Activated CD8-positive, alpha-beta memory T cell treated with anti-CD3 and anti-CD28 coated beads, Interleukin-2, amount 50 U/mL, for 4 hours (primary cell): ENCODE measurements at regions not wholly inside any gene's neighbourhood (a gene's known extent, or its start where the extent isn't known, plus 50 kb on each side); places are given as distances from the start of the nearest gene placed in this dataset.

Source experiments
- DNase-seq: peaks from one replicate; pipeline ENCODE4 v3.0.0-alpha.2; 2020

DNA sequence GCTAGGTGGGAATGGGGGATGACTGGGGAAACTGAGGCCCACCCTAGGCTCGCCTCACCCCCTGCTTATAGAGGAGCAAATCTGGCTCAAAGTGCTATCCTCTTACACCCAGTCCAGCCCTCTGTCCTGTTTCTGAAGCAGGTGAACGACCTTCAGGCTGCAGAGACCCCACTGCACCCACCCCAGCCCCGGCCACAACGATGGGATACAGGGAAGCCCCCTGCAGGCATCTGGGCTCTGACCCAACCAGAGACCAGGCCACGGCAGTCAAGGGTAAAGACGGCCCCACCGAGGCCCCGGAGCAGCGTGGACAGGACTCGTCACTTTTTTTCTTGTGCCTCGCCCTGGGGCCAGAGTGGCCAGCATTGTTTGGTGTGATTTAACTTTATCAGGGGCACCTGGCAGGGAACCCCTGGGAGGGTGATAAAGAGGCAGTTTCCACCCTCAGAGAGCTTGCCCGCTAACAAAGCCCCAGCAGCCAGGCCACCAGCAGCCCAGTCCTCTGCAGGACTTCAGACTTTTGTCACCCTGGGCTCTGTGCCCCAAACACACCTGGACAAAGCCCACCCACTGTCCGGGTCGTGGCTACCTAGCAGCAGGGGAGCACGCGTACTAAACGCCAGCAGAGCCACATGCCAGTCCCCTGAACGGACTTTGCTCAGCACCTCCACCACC is 612.6 kb downstream of the TBC1D22A start:
- peak; percentile 11 for DNase-seq

DNA sequence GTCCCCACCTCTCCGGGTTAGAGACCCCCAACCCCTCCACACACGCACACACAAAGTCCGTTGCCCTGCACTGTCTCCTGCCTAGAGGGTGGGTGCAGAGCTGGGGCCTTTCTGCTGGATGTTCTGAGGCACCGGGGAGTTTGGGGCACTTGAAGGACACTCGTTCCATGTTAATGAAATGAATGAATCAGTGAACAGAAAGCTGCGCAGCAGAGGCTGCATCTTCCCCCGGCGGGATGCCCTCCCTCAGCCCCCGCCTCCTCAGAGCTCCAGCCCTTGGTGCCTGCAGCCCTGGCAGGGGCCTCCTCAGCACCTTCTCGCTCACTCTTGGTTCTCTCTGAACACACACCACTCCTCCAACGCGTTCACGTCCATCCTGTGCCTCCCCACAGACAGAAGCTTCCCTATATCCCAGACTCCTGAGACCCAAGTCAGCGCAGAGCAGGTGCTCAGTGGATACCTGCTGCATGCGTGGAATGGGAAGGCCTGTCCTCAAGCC is 611.9 kb downstream of the TBC1D22A start:
- peak; percentile 6 for DNase-seq

GRCh38 chr22:47373648-47374272 is 611.3 kb downstream of the TBC1D22A start:
- DNase-seq = peak; percentile 4

DNA sequence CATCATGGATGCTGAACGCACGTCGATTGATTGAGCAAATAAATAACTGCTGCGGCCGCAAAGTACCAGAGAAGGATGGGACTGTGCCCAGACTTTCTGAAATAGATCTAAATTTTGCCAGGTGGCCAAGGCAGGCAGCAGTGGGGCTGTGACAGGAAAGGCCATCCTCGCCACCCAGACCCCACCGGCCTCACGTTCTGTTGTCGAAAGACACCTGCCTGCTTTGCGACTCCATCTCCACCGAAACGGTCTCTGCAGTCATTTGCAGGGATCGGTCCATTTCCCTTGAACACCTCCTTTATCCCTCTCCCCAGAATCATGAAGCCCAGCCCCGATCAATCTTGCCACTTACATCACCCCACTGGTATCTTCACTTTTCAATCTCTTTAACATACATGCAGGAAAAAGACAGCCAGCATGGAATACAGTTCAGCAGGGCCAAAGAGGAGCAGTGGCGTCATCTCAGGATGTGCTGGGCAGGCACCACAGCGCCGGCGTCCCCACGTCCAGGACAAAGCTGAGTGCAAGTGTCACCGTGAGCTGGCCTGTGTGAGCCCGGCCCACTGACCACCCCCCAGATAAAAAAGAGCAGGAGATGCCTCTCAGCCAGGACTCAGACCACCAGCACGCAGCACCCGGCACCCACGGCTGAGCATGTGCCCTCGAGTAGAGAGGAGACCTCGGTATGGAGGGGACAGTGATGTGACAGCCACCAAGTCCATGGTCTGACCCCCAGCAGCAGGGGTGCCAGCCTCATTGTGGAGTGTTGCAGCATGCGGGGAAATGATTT is 610.3 kb downstream of the TBC1D22A start:
- DNase-seq = peak; percentile 4

DNA sequence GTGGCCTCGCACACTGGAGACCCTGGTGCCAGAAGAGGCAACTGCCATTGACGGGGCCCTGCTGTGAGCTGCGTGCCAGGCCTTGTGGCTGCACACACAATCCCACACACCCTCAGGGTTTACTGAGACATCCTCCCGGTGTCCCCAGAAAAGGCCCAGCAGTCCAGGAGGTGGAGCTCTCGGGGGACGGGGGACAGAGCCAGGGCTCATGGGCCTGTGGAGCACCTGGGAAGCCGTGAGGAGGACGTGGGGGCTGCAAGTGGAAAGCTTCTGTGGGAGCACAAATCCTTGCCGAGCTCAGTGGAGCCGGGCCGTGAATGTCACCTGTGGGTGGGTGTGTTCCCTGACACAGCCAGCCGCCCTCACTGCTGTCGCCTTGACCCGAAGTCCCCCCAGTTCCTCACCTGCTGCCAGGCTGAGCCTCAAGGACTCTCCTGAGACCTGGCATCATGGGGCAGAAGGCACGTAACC is 609.7 kb downstream of the TBC1D22A start:
- DNase-seq = peak; percentile 9

DNA sequence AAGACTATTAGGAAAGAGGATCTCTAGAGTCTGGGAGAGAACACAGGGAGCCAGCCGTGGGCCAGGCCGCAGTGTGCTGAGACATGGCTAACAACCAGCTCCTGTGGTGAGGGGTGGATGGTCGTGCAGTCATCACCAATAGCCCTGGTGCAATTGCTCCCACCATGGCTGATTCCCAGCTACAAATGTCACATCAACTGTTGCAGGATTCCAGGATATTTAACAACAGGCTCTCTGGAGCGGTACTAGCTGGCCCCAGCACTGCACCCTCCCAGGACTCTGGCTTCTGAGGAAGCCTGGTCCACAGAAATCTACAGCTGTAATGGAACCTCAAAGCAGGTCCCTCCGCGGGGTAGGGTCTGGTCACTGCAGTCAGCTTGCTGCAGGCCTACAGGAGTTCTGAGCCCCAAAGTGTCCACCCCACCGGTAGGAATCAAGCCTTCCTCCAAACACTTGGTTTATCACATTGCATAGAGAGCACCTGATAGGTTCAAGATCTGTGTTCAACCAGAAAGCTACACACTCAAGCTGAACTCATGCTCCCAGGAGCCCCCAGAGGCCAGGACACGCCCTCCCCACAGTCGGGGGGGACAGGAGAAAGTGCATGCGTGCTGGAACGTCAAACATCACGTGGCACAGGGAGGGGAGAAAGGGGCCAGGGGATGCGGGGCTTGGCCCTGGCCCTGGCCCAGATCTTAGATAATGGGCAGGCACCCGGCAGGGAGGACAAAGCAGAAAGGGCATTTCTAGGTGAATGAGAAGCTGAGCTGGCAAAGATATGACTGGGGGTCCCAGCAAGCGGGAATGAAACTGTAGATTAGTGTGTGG is 609.0 kb downstream of the TBC1D22A start:
- peak; percentile 8 for DNase-seq

GRCh38 chr22:47370448-47371262 is 608.2 kb downstream of the TBC1D22A start:
- DNase-seq = peak; percentile 3

DNA sequence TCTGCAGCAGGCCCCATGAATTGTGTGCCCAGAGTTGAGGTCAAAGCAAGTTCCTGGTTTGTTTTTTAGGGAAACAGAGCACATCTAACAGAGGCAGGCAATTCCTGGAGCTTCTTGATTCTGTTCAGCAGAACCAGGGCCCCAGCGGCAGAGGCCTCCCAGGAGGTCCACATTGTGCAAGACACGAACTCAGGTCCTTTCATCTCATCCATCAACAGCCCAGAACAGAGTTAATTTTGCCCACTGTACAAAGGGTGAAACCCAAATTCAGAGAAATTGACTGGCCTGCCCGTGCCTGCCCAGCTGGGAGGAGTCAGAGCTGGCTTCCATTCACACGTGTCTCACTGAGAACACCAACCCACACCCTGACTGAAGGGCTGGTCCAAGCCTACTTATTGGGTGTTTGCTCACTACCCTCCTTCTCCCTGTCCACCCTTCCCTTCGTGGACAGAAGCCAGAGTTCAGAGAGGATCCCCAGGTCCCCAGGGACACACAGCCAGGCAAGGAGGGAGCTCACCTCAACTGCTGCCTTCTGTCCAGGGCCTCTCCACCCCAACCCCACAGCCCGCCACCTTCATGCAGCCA is 607.1 kb downstream of the TBC1D22A start:
- DNase-seq = no peak

- DNase-seq = no peak
Measured at GRCh38 chr22:47369020-47369419, 606.6 kb downstream of the TBC1D22A start.

- DNase-seq = peak; percentile 10
Measured at GRCh38 chr22:47367993-47368945, 605.8 kb downstream of the TBC1D22A start.

DNA sequence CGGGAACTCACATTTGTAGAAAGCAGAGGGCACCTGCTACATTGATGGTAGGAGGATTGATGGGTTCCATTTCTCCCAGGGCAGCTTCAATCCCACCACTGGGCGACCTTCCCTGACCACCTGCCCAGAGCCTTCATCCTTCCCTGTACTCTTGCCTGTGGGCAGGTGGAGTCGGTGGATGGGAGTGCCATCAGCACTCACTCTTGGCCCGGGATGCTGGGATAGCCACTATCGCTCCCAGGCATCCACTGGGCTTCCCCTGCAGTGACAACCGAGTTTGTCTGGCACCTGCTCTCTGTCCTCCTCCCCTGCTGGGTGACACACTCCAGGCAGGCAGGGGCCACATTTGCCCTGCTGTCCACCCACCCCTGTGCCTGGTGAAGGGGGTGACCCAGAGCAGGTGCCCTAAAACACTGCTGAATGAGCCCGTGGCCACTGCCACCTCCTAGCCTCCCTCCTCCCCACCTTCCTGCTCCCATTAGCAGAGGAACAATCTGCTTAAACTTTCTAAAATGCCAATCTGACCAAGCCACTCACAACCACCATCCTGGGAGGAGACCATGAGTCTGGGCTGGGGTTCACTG is 604.7 kb downstream of the TBC1D22A start:
- DNase-seq = peak; percentile 4

- no peak for DNase-seq
Measured at GRCh38 chr22:47366026-47366767, 603.7 kb downstream of the TBC1D22A start.

DNA sequence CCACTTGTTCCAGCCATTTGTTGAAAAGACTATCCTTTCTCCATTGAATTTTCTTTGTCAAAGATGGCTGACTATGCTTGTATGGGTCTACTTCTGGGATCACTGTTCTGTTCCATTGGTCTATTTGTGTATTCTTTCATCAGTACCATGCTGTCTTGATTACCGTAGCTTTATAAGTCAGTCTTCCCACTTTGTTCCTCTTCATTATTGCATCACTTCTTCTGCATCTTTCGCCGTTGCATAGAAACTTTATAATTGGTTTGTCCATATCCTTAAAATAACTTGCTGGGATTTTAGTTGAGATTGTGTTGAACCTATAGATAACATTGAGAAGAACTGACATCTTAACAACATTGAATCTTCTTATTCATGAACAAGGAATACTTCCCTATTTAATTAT is 598.8 kb downstream of the TBC1D22A start:
- DNase-seq = no peak

DNA sequence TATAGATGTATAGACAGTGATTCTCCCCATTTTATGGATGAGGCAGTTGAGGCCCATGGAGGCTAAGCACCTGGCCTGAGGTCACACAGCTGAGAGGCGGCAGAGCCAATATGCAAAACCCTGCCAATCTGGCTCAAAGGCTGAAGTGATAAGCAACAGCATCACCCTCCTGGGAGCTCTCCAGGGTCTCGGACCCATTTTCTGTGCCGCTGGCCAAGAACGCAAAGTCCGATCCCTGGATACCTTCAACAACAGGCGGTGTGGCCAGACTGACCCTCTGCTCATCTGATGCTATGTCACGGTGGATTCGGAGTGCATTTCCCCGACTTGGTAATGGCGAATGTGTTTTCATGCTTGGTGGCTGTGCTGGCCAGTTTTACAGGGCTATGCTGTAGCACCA is 595.0 kb downstream of the TBC1D22A start:
- no peak for DNase-seq

DNA sequence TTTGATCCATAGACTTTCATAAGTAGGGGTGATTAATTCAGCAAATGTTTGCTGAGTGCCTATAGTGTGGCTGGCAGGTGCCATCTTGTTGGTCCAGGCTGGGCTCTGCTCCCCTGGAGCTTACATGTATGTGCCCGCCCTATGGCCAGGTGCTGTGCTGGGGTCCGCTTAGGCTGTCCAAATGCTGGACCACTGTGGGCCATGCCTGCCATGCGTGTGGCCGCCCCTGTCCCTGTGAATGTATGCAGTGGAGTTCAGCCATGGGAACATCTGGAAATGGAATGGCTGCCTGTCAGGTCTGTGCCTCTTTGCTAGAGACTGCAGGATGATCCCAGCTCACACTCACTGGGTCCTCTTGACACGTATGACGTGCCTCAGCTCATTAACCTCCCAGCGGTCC is 594.6 kb downstream of the TBC1D22A start:
- no peak for DNase-seq

- DNase-seq = no peak
Measured at GRCh38 chr22:47356511-47357011, 594.1 kb downstream of the TBC1D22A start.

DNA sequence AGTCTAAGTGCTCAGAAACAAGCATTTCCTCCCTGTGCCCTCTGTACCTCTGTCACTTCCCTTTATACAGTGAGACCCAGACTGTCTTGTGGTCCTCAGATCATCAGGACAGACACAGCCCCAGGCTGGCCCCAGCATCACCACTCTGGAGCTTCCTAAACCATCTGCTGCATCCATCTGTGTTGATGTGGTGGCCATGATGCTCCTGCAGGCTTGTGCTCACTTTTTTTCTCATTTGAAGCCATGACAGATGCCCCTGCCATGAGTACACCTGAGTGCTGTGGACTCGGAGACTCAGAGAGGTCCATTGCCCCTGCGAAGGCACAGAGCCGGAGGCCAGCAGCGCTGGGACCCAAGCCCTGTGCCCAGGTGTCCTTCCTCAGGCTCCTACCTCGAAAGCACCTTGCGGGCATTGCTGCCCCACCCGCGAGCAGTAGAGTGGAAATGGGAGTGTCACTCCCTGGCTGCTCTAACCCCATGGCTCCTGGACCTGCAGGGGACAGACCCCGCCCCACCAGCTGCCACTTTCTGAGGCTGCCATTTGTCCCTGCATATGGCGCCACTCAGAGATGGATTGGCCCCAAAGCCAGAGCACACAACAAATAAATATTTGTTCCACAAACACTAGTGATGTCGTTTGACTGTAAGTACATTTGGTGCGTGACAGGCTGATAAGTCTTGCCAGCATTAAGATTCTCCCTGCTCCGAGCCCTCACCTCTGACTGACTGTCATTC is 593.5 kb downstream of the TBC1D22A start:
- DNase-seq = no peak

GRCh38 chr22:47355388-47355725 is 592.9 kb downstream of the TBC1D22A start:
- DNase-seq = no peak
